Left lung (tissue), 4 donors: ENCODE measurements at regions not wholly inside any gene's neighbourhood (a gene's known extent, or its start where the extent isn't known, plus 50 kb on each side); places are given as distances from the start of the nearest gene placed in this dataset.

Source experiments
- ATAC-seq: fragments of 200-7000 bp; cut with Tn5 transposase; one replicate; pipeline ENCODE4 v1.9.1; 2020; ENCODE audit warnings: moderate library complexity
- DNase-seq, 4 donors: peaks; one replicate each; pipeline ENCODE4 v3.0.0-alpha.2; 2013 to 2020
- H3K27ac ChIP-seq, 2 donors: fragments of 200-600 bp; sonication (generic) in 1 of 2; one replicate each; pipeline versions ENCODE4 v1.5.0 to v1.8.0; 2020 to 2021
- H3K27me3 ChIP-seq, 2 donors: fragments of 200-600 bp; sonication (generic) in 1 of 2; one replicate each; pipeline versions ENCODE4 v1.5.0 to v1.8.0; 2020 to 2021
- H3K36me3 ChIP-seq, 2 donors: fragments of 200-600 bp; sonication (generic) in 1 of 2; one replicate each; pipeline versions ENCODE4 v1.5.0 to v1.8.0; 2020 to 2021
- H3K4me1 ChIP-seq, 2 donors: fragments of 200-600 bp; one replicate each; pipeline ENCODE4 v1.8.0; 2021
- H3K4me3 ChIP-seq, 2 donors: fragments of 200-600 bp; sonication (generic) in 1 of 2; one replicate each; pipeline versions ENCODE4 v1.5.0 to v1.8.0; 2020 to 2021; ENCODE audit warnings: mild to moderate bottlenecking in 1 of 2
- H3K9me3 ChIP-seq, 2 donors: fragments of 200-600 bp; sonication (generic) in 1 of 2; one replicate each; pipeline versions ENCODE4 v1.5.0 to v1.8.0; 2020 to 2021
- CTCF ChIP-seq, 2 donors: fragments of 200-600 bp; sonication (generic) in 1 of 2; IDR thresholded peaks; one replicate each; pipeline versions ENCODE4 v1.5.0 to v1.8.0; 2021; ENCODE audit warnings: antibody characterized with exemption in 2 of 2
- intact Hi-C, 2 donors: fragments of 100-400 bp; cut with DNase I; formaldehyde crosslinking; loops; one replicate each; pipeline versions ENCODE4 v1.11.2 to v1.14.2; 2022
- donor health status: DM: no; HTN: yes; CAD: no.
- donor health status: DM: no; HTN: no; CAD: no.

DNA sequence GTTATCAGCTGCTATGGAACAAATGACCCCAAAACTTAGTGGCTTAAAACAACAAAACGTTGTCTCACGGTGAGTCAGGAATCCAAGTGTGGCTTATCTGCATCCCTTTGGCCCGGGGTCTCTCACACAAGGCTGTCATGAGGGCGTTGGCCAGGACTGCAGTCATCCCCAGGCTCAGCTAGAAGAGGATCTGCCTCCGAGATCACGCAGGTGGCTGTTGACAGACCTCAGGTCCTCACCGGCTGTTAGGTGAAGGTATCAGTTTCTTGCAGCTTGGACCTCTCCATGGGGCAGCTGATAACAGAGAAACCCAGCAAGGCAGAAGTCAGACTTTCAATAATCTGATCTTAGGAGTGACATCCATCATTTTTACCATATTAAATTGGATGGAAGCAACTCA lies 52.7 kb upstream of the SYT6 start:
- Histone ChIP-seq H3K4me3 (no peak overlapping the region), H3K4me1 (peaks cover 0 to 1% of the 10 kb centered on the region in 2 donors), H3K27me3 (peaks cover 0 to 46% of the 10 kb centered on the region in 2 donors), H3K36me3 (no peaks in the 10 kb centered on the region), H3K9me3 (no peaks in the 10 kb centered on the region), H3K27ac (no peak overlapping the region)
- no peak for TF ChIP-seq CTCF (IDR thresholded peaks at IDR 0.05)
- ATAC-seq = no peak
- no peak for DNase-seq
- intact Hi-C loops = no loop called here

GRCh38 chr1:114203595-114204128 lies 50.0 kb upstream of the SYT6 start:
- Histone ChIP-seq H3K9me3 (no peaks in the 10 kb centered on the region), H3K4me1 (peaks cover 0 to 13% of the 10 kb centered on the region in 2 donors), H3K4me3 (no peak overlapping the region), H3K27me3 (peaks cover 0 to 48% of the 10 kb centered on the region in 2 donors), H3K36me3 (no peaks in the 10 kb centered on the region), H3K27ac (no peak overlapping the region)
- intact Hi-C loops = no loop called here
- ATAC-seq = no peak
- no peak for DNase-seq
- TF ChIP-seq CTCF (IDR thresholded peaks at IDR 0.05) = no peak
